ENCODE measurements at regions not wholly inside any gene's neighbourhood (a gene's known extent, or its start where the extent isn't known, plus 50 kb on each side); places are given as distances from the start of the nearest gene placed in this dataset.

DNA sequence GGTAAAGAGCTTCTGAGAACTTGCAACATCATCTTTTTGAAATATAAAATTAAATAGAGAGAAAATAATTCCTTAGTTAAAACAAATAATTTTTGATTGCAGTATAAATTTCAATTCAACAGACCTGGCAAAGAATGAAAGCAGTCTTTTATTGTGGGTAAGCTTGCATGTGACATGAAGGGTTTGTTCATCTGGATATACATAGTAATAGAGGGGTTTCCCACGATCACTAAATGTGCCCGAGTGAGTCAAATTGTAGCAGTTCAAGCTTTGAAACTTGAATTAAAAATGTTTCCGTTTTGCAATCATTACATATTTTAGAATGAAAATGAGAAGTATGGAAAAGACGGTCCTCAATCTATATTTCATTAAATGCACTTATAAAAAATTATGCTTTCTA lies 658.4 kb upstream of the MBL2 start:
- WGBS, 2 donors, result 47 to 49% methylated on average over 4 of the region's 4 CpGs
- no peak for DNase-seq (ENCODE audit: low spot score in 2 of 2)
- TF ChIP-seq, protein P1, sequence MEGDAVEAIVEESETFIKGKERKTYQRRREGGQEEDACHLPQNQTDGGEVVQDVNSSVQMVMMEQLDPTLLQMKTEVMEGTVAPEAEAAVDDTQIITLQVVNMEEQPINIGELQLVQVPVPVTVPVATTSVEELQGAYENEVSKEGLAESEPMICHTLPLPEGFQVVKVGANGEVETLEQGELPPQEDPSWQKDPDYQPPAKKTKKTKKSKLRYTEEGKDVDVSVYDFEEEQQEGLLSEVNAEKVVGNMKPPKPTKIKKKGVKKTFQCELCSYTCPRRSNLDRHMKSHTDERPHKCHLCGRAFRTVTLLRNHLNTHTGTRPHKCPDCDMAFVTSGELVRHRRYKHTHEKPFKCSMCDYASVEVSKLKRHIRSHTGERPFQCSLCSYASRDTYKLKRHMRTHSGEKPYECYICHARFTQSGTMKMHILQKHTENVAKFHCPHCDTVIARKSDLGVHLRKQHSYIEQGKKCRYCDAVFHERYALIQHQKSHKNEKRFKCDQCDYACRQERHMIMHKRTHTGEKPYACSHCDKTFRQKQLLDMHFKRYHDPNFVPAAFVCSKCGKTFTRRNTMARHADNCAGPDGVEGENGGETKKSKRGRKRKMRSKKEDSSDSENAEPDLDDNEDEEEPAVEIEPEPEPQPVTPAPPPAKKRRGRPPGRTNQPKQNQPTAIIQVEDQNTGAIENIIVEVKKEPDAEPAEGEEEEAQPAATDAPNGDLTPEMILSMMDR (IDR thresholded peaks at IDR 0.05), result no peak
- no peak for TF ChIP-seq POLR2A (IDR thresholded peaks at IDR 0.05)
- intact Hi-C loops (cut with DNase I; ENCODE audit: low total_unique reads), result no loop called here
- no peak overlapping the region for H3K4me3 ChIP-seq (ENCODE audit: low read depth, poor library complexity, severe bottlenecking)

DNA sequence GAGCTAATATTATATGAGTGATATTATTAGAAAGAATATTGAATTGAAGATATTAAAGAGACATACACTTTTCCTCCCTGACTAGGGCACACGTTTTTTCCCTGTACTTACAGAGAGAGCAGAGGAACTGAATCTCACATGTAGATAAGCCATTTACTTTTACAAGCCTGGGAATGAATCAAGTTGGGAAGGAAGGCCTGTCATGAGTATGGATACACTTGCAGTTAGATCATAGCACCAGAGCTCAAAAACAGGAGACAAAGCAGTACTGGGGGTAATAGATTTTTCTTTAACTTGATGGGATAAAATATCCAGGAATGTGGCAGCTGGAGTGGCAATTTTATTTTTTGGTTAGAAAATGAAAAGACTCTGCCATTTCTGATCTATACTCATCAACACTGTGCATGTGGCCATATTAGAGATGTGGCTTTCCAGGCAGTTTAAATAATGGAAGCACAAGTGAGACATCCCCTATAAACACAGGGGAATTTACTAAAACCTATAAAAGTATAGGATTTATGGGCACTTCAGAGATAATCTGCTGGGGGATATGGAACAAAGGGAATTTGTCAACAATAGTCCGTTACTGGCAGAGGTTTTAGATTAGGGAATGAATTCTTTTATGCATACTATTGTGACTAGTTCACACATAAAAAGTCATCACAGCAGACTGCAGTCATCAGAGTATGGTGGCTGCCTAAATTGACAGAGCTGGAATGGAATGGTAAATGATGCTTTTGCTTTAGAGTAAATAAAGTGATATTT lies 657.7 kb upstream of the MBL2 start:
- no peak overlapping the region for H3K4me3 ChIP-seq (ENCODE audit: low read depth, poor library complexity, severe bottlenecking)
- TF ChIP-seq, protein P1 (IDR thresholded peaks at IDR 0.05), result no peak
- no peak for TF ChIP-seq POLR2A (IDR thresholded peaks at IDR 0.05)
- 28 to 33% methylated on average over 2 of the region's 2 CpGs for WGBS, 2 donors
- no peak for DNase-seq (ENCODE audit: low spot score in 2 of 2)
- intact Hi-C loops (cut with DNase I; ENCODE audit: low total_unique reads), result no loop called here

DNA sequence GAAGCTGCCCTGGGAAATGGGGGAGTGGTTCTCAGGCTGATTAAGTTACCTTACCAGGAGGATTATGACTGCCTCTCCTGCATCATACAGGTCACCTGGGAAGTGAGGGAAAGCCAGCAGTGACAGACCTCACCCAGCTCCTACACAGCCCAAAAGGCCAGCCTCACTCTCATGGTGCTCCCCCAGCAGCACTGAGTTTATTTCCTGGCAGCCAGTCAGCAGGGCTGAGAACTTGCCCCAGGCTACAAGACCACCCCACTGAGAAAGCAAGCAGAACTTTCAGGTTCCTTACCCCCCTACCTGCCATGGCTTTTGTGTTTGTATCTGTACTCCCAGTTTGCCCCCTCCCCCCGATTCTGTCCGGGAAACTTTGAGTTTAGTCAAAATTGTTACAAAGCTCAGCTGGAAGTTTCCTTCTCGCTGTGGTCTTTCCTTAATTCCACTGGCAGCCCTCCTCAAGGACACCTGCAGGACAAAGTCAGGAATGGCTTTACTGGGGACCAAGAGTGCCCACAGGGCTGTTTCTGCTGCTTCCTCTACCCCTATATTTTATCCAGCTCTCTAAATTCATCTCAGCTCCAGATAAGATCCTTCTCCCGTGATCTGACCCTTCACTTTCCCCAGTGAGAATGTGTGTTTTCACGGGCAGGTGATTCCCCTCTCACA lies 649.8 kb upstream of the MBL2 start:
- no peak for DNase-seq (ENCODE audit: low spot score in 2 of 2)
- 74 to 83% methylated on average over 5 of the region's 5 CpGs for WGBS, 2 donors
- H3K4me3 ChIP-seq (ENCODE audit: low read depth, poor library complexity, severe bottlenecking), result no peak overlapping the region
- no peak for TF ChIP-seq POLR2A (IDR thresholded peaks at IDR 0.05)
- TF ChIP-seq, protein P1 (IDR thresholded peaks at IDR 0.05), result no peak
- intact Hi-C loops (cut with DNase I; ENCODE audit: low total_unique reads), result no loop called here

DNA sequence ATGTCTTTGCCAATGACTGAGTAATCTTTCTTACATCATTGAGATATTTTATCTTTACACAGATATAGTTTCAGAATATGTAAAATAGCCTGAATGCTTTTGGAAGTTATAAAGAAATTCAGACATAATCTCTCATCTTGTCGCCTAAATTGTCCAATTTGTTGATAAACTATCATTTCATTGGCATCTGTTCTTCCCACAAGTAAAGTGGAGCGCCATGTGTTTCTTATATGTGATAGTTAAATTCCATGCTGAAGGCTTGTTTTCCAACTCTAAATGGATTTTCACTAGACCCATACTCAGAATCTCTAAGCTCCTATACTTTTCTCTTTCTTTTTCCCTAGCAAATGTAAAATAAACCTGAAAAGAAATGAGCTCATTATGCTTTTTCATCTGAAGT lies 640.1 kb upstream of the MBL2 start:
- TF ChIP-seq POLR2A (IDR thresholded peaks at IDR 0.05), result no peak
- WGBS, 2 donors, result 65 to 70% methylated on average over 2 of the region's 2 CpGs

DNA sequence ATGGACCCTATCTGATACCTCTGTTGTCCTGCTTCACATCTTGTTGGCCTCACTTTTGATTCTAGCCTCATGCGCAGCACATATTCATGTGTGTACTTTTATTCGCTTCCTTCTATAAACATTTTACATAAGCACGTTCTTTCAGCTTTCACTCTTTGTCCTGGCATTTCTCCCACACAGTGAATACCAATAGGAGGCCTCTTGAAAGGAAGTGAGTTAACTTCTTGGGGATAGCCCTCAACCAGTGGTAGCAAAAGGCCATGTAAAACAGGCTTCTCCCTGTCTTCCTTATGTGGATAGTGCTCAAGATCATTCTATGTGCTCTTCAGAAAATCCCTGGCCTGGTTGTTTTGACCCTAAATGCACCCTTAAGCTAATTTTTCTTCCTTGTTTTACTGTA lies 633.9 kb upstream of the MBL2 start:
- TF ChIP-seq POLR2A (IDR thresholded peaks at IDR 0.05), result no peak
- TF ChIP-seq, protein P1 (IDR thresholded peaks at IDR 0.05), result no peak
- DNase-seq (ENCODE audit: low spot score in 2 of 2), result no peak
- intact Hi-C loops (cut with DNase I; ENCODE audit: low total_unique reads), result no loop called here
- WGBS, 2 donors, result 59 to 63% methylated on average over 3 of the region's 3 CpGs
- no peak overlapping the region for H3K4me3 ChIP-seq (ENCODE audit: low read depth, poor library complexity, severe bottlenecking)

More for the DNA sequence above, 640.1 kb upstream of the MBL2 start:
- H3K4me3 ChIP-seq (ENCODE audit: low read depth, poor library complexity, severe bottlenecking), result no peak overlapping the region
- no peak for DNase-seq (ENCODE audit: low spot score in 2 of 2)
- intact Hi-C loops (cut with DNase I; ENCODE audit: low total_unique reads), result no loop called here

DNA sequence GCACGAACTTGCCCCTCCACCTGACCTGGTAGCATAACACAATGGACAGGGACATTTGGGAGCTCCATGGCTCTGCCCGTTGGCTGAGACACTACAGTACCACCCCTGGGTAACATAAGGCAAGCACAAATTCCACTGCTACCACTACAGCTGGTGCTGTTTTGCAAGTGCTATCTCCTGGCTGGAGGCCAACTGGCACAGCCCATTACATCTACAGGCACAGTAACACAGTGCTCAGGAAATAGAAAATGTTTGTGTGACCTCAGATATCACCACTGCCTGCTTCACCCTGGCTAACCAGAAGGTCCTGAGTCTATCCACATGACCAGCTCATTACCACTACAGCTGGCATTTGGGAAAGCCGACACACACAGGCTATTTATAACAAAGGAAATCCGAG lies 631.1 kb upstream of the MBL2 start:
- WGBS, 2 donors, result 27 to 40% methylated on average over 4 of the region's 4 CpGs
- DNase-seq (ENCODE audit: low spot score in 2 of 2), result no peak
- no peak for TF ChIP-seq POLR2A (IDR thresholded peaks at IDR 0.05)
- TF ChIP-seq, protein P1 (IDR thresholded peaks at IDR 0.05), result no peak
- intact Hi-C loops (cut with DNase I; ENCODE audit: low total_unique reads), result no loop called here
- H3K4me3 ChIP-seq (ENCODE audit: low read depth, poor library complexity, severe bottlenecking), result no peak overlapping the region
